H9 (cell line): ENCODE measurements at regions not wholly inside any gene's neighbourhood (a gene's known extent, or its start where the extent isn't known, plus 50 kb on each side); places are given as distances from the start of the nearest gene placed in this dataset.

Experiments
- DNase-seq: peaks from one replicate; pipeline ENCODE4 v3.0.0-alpha.2; 2017
- H2AFZ ChIP-seq: one replicate; pipeline ENCODE4 v1.6.1; 2013; ENCODE audit warnings: mild to moderate bottlenecking, low read length, control low read depth, moderate library complexity
- H2AK5ac ChIP-seq: 2 replicates; pipeline ENCODE4 v1.6.1; 2013; ENCODE audit warnings: low read length, control low read depth, mixed read lengths; ENCODE audit not compliant: insufficient read length
- H2BK120ac ChIP-seq: one replicate; pipeline ENCODE4 v1.6.1; 2013; ENCODE audit warnings: low read depth, mild to moderate bottlenecking, low read length, control low read depth, inconsistent platforms; ENCODE audit not compliant: poor library complexity, severe bottlenecking
- H2BK12ac ChIP-seq: 2 replicates; pipeline ENCODE4 v1.6.1; 2013; ENCODE audit warnings: low read length, control low read depth, mixed read lengths, low read depth; ENCODE audit not compliant: insufficient read length
- H2BK15ac ChIP-seq: 2 replicates; pipeline ENCODE4 v1.6.1; 2013; ENCODE audit warnings: low read depth, low read length, control low read depth
- H2BK20ac ChIP-seq: one replicate; pipeline ENCODE4 v1.6.1; 2013; ENCODE audit warnings: low read depth, mild to moderate bottlenecking, low read length, control low read depth, inconsistent platforms; ENCODE audit not compliant: poor library complexity, severe bottlenecking
- H2BK5ac ChIP-seq: 2 replicates; pipeline ENCODE4 v1.6.1; 2013; ENCODE audit warnings: low read length, control low read depth, mixed read lengths; ENCODE audit not compliant: insufficient read length
- H3K14ac ChIP-seq: 2 replicates; pipeline ENCODE4 v1.6.1; 2013; ENCODE audit warnings: low read length, control low read depth; ENCODE audit not compliant: insufficient read depth
- H3K18ac ChIP-seq: 2 replicates; pipeline ENCODE4 v1.6.1; 2013; ENCODE audit warnings: low read depth, mild to moderate bottlenecking, mixed read lengths, low read length, control low read depth; ENCODE audit not compliant: insufficient read length
- H3K23ac ChIP-seq: 2 replicates; pipeline ENCODE4 v1.6.1; 2013; ENCODE audit warnings: low read length, control low read depth, mixed read lengths, low read depth; ENCODE audit not compliant: insufficient read length
- H3K23me2 ChIP-seq: 2 replicates; pipeline ENCODE4 v1.6.1; 2013; ENCODE audit warnings: low read depth, mild to moderate bottlenecking, mixed read lengths, low read length, control low read depth; ENCODE audit not compliant: insufficient read length, poor library complexity, severe bottlenecking
- H3K27ac ChIP-seq: 2 replicates; pipeline ENCODE4 v1.5.1; 2013; ENCODE audit warnings: low read length, control low read depth, mixed read lengths, low read depth; ENCODE audit not compliant: insufficient read length
- H3K27me3 ChIP-seq: 2 replicates; pipeline ENCODE4 v1.6.1; 2013; ENCODE audit warnings: low read length, control low read depth, inconsistent platforms; ENCODE audit not compliant: insufficient read depth
- H3K4ac ChIP-seq: 2 replicates; pipeline ENCODE4 v1.6.1; 2013; ENCODE audit warnings: low read depth, mild to moderate bottlenecking, control low read depth, inconsistent platforms, low read length, moderate library complexity
- H3K4me1 ChIP-seq: 2 replicates; pipeline ENCODE4 v1.6.1; 2013; ENCODE audit warnings: low read length, control low read depth, inconsistent platforms; ENCODE audit not compliant: insufficient read depth
- H3K4me2 ChIP-seq: 2 replicates; pipeline ENCODE4 v1.6.1; 2013; ENCODE audit warnings: low read length, control low read depth, mixed read lengths; ENCODE audit not compliant: insufficient read length, insufficient read depth
- H3K56ac ChIP-seq: 2 replicates; pipeline ENCODE4 v1.6.1; 2013; ENCODE audit warnings: low read depth, mild to moderate bottlenecking, mixed read lengths, low read length, control low read depth; ENCODE audit not compliant: insufficient read length
- H3K79me1 ChIP-seq: 2 replicates; pipeline ENCODE4 v1.6.1; 2013; ENCODE audit warnings: low read depth, mild to moderate bottlenecking, moderate library complexity, low read length, control low read depth, inconsistent platforms; ENCODE audit not compliant: insufficient read depth, poor library complexity, severe bottlenecking
- H3K79me2 ChIP-seq: 2 replicates; pipeline ENCODE4 v1.6.1; 2013; ENCODE audit warnings: low read length, control low read depth, inconsistent platforms; ENCODE audit not compliant: insufficient read depth
- H3K9ac ChIP-seq: 2 replicates; pipeline ENCODE4 v1.6.1; 2013; ENCODE audit warnings: low read length, control low read depth, mixed read lengths; ENCODE audit not compliant: insufficient read length; ENCODE audit errors: extremely low read depth
- H3K9me3 ChIP-seq: one replicate; pipeline ENCODE4 v1.6.1; 2013; ENCODE audit warnings: low read depth, low read length, inconsistent platforms; ENCODE audit not compliant: control insufficient read depth
- H3T11ph ChIP-seq: one replicate; pipeline ENCODE4 v1.6.1; 2013; ENCODE audit warnings: mild to moderate bottlenecking, low read length, control low read depth, inconsistent platforms
- H4K20me1 ChIP-seq: one replicate; pipeline ENCODE4 v1.6.1; 2013; ENCODE audit not compliant: control insufficient read depth, insufficient read length, insufficient read depth
- H4K5ac ChIP-seq: 2 replicates; pipeline ENCODE4 v1.6.1; 2013; ENCODE audit warnings: low read depth, mild to moderate bottlenecking, mixed read lengths, low read length, control low read depth; ENCODE audit not compliant: insufficient read length
- H4K8ac ChIP-seq: replicated peaks from 2 replicates; pipeline ENCODE4 v1.6.1; 2013; ENCODE audit warnings: low read length, control low read depth, mixed read lengths, low read depth; ENCODE audit not compliant: insufficient read length
- H4K91ac ChIP-seq: 2 replicates; pipeline ENCODE4 v1.6.1; 2013; ENCODE audit warnings: low read depth, mild to moderate bottlenecking, moderate library complexity, mixed read lengths, low read length, control low read depth; ENCODE audit not compliant: insufficient read length
- H3K27ac Mint-ChIP-seq, 3 experiments: 2 replicates in 2 of 3; 3 replicates in 1 of 3; pipeline ENCODE4 v1.8.0; 2020 to 2021; ENCODE audit warnings: mixed read lengths in 3 of 3, mild to moderate bottlenecking in 1 of 3, moderate library complexity in 1 of 3
- H3K27me3 Mint-ChIP-seq: 2 replicates; pipeline ENCODE4 v1.8.0; 2021; ENCODE audit warnings: low read depth, mild to moderate bottlenecking, moderate library complexity, mixed read lengths
- H3K36me3 Mint-ChIP-seq, 3 experiments: 2 replicates in 2 of 3; 3 replicates in 1 of 3; pipeline ENCODE4 v1.8.0; 2020 to 2021; ENCODE audit warnings: low read depth in 3 of 3, mixed read lengths in 3 of 3; ENCODE audit not compliant: insufficient read depth in 1 of 3
- H3K4me1 Mint-ChIP-seq, 2 experiments: 2 replicates each; pipeline ENCODE4 v1.8.0; 2020; ENCODE audit warnings: mixed read lengths in 2 of 2
- H3K4me3 Mint-ChIP-seq, 2 experiments: 2 replicates in 1 of 2; 3 replicates in 1 of 2; pipeline ENCODE4 v1.8.0; 2020 to 2021; ENCODE audit warnings: mild to moderate bottlenecking in 2 of 2, mixed read lengths in 2 of 2, moderate library complexity in 1 of 2
- H3K9me3 Mint-ChIP-seq, 2 experiments: 2 replicates in 1 of 2; 3 replicates in 1 of 2; pipeline ENCODE4 v1.8.0; 2020; ENCODE audit warnings: mild to moderate bottlenecking in 2 of 2, mixed read lengths in 2 of 2, moderate library complexity in 1 of 2
- CTCF ChIP-seq: fragments of 200-600 bp; sonication (generic); conservative IDR thresholded peaks from 3 replicates; pipeline ENCODE4 v1.8.0; 2021; ENCODE audit warnings: antibody characterized with exemption, mild to moderate bottlenecking
- WGBS: extraction: QIAGEN DNeasy Blood & Tissue Kit; methylation state at CpG from one replicate; pipeline ENCODE4 v1.1.7; 2013; ENCODE audit warnings: missing lambda C conversion rate, low lambda C conversion rate, mixed read lengths; ENCODE audit not compliant: insufficient read length; ENCODE audit errors: extremely low coverage; 5-methylcytosine and 5-hydroxymethylcytosine counted together

- no peak for TF ChIP-seq CTCF
- Histone ChIP-seq H3K4me2 (no peak overlapping the region), H3K27me3 (no peaks in the 10 kb centered on the region), H4K5ac (no peak overlapping the region), H3T11ph (no peak overlapping the region), H3K79me1 (no peaks in the 10 kb centered on the region), H4K8ac (no peak overlapping the region), H3K14ac (no peak overlapping the region), H3K27ac (no peak overlapping the region), H4K91ac (no peak overlapping the region), H2AK5ac (no peak overlapping the region), H3K9ac (no peak overlapping the region), H4K20me1 (no peaks in the 10 kb centered on the region), H2AFZ (no peak overlapping the region), H3K4me1 (no peaks in the 10 kb centered on the region), H2BK120ac (no peak overlapping the region), H2BK12ac (no peak overlapping the region), H2BK15ac (no peak overlapping the region), H3K23ac (no peak overlapping the region), H2BK20ac (no peak overlapping the region), H2BK5ac (no peak overlapping the region), H3K9me3 (no peaks in the 10 kb centered on the region), H3K18ac (no peak overlapping the region), H3K4ac (no peak overlapping the region), H3K23me2 (no peaks in the 10 kb centered on the region), H3K79me2 (no peaks in the 10 kb centered on the region), H3K56ac (no peak overlapping the region)
- Mint-ChIP-seq H3K27me3 (no peaks in the 10 kb centered on the region), H3K4me1 (no peaks in the 10 kb centered on the region), H3K9me3 (no peaks in the 10 kb centered on the region), H3K27ac (no peak overlapping the region), H3K4me3 (no peak overlapping the region), H3K36me3 (no peaks in the 10 kb centered on the region; a peak in 1 of 7 replicates)
- no peak for DNase-seq
- no CpG with 5 or more reads among the region's 2 CpGs for WGBS
Observed at GRCh38 chr21:38619480-38619879, 121.2 kb upstream of the ERG start.
